Kidney (tissue), 13 donors: ENCODE measurements at regions not wholly inside any gene's neighbourhood (a gene's known extent, or its start where the extent isn't known, plus 50 kb on each side); places are given as distances from the start of the nearest gene placed in this dataset.

Source experiments
- DNase-seq, 5 donors: peaks; one replicate each; pipeline ENCODE4 v3.0.0-alpha.2; 2013 to 2020
- FAIRE-seq: peaks from 2 replicates; lab custom pipeline; 2012; peaks lifted over from hg19 to GRCh38; lab: Jason Lieb, UNC
- H3K27ac ChIP-seq, 2 donors: one replicate each; pipeline ENCODE4 v1.7.0; 2013; ENCODE audit warnings: low read depth in 2 of 2, low read length in 2 of 2, inconsistent platforms in 1 of 2
- H3K27me3 ChIP-seq: one replicate; pipeline ENCODE4 v1.7.1; 2013; ENCODE audit warnings: low read length, inconsistent platforms; ENCODE audit not compliant: control insufficient read depth, insufficient read depth
- H3K36me3 ChIP-seq, 3 donors: one replicate each; pipeline versions ENCODE4 v1.7.0 to v1.7.1; 2013; ENCODE audit warnings: low read length in 3 of 3, control low read depth in 1 of 3, inconsistent platforms in 1 of 3; ENCODE audit not compliant: insufficient read depth in 3 of 3, control insufficient read depth in 2 of 3
- H3K4me1 ChIP-seq, 3 donors: one replicate each; pipeline versions ENCODE4 v1.7.0 to v1.7.1; 2013; ENCODE audit warnings: low read length in 3 of 3, inconsistent platforms in 1 of 3, low read depth in 1 of 3; ENCODE audit not compliant: control insufficient read depth in 2 of 3, insufficient read depth in 2 of 3
- H3K4me3 ChIP-seq, 3 donors: one replicate each; pipeline versions ENCODE4 v1.7.0 to v1.8.1; 2013; ENCODE audit warnings: low read length in 3 of 3, control low read depth in 1 of 3, inconsistent platforms in 1 of 3
- H3K9ac ChIP-seq, 3 donors: one replicate each; pipeline versions ENCODE4 v1.7.0 to v1.7.1; 2013; ENCODE audit warnings: low read length in 3 of 3, control low read depth in 1 of 3, inconsistent platforms in 1 of 3
- H3K9me3 ChIP-seq, 3 donors: one replicate each; pipeline versions ENCODE4 v1.7.0 to v1.7.1; 2013; ENCODE audit warnings: low read length in 3 of 3, control low read depth in 1 of 3, inconsistent platforms in 1 of 3; ENCODE audit not compliant: control insufficient read depth in 2 of 3, insufficient read depth in 1 of 3
- intact Hi-C: fragments of 100-400 bp; cut with DNase I; formaldehyde crosslinking; loops from one replicate; pipeline ENCODE4 v1.11.1; 2022
- TF ChIP-seq, protein P1 (sequence below): IDR thresholded peaks from 3 replicates; pipeline ENCODE4 v1.5.1; 2012; ENCODE audit warnings: mild to moderate bottlenecking, moderate library complexity, borderline replicate concordance; ENCODE audit not compliant: insufficient read depth; ENCODE audit errors: extremely low read depth
- donor health status: control.
- donor health status: control.
- donor health status: control.
- donor health status: control.
- donor health status: control.
- donor health status: DM: yes; HTN: yes; CAD: no.
- donor health status: Normal renal cell carcinoma (clear cell type).

GRCh38 chr3:59152943-59153342 is 103.1 kb upstream of the CFAP20DC start:
- H3K9ac ChIP-seq, result no peak overlapping the region
- no peaks in the 10 kb centered on the region for H3K4me1 ChIP-seq
- no peaks in the 10 kb centered on the region for H3K27me3 ChIP-seq
- H3K9me3 ChIP-seq, result peaks cover 0 to 5% (median 5%) of the 10 kb centered on the region in 3 donors
- no peaks in the 10 kb centered on the region for H3K36me3 ChIP-seq
- FAIRE-seq, result no peak
- no peak overlapping the region for H3K4me3 ChIP-seq
- intact Hi-C loops, result no loop called here
- TF ChIP-seq, protein P1, sequence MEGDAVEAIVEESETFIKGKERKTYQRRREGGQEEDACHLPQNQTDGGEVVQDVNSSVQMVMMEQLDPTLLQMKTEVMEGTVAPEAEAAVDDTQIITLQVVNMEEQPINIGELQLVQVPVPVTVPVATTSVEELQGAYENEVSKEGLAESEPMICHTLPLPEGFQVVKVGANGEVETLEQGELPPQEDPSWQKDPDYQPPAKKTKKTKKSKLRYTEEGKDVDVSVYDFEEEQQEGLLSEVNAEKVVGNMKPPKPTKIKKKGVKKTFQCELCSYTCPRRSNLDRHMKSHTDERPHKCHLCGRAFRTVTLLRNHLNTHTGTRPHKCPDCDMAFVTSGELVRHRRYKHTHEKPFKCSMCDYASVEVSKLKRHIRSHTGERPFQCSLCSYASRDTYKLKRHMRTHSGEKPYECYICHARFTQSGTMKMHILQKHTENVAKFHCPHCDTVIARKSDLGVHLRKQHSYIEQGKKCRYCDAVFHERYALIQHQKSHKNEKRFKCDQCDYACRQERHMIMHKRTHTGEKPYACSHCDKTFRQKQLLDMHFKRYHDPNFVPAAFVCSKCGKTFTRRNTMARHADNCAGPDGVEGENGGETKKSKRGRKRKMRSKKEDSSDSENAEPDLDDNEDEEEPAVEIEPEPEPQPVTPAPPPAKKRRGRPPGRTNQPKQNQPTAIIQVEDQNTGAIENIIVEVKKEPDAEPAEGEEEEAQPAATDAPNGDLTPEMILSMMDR, result no peak
- DNase-seq, result no peak
- no peak overlapping the region for H3K27ac ChIP-seq

DNA sequence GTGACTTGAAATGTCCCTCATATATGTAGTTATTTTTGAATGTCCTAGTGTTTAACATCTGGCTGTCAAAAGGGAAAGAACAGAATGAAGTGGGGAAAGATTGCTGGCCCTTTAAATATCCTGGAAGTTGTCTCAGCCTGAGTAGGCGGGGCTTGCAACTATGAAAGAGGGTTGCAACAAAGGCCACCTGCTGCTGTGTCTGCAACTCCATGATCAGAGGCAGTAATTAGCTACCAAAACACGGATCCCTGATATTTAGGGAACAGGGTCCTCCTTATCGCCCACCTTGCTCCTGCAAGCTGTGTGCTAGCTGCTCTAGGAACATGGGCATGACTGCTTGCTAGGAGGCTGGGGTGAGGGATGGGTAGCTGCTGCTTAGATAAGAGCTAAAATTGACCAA is 100.2 kb upstream of the CFAP20DC start:
- Histone ChIP-seq H3K36me3 (no peaks in the 10 kb centered on the region), H3K27me3 (no peaks in the 10 kb centered on the region), H3K9ac (no peak overlapping the region), H3K27ac (no peak overlapping the region), H3K9me3 (peaks cover 0 to 11% (median 5%) of the 10 kb centered on the region in 3 donors), H3K4me1 (no peaks in the 10 kb centered on the region), H3K4me3 (no peak overlapping the region)
- no peak for FAIRE-seq
- TF ChIP-seq, protein P1, result no peak
- intact Hi-C loops, result no loop called here
- no peak for DNase-seq

DNA sequence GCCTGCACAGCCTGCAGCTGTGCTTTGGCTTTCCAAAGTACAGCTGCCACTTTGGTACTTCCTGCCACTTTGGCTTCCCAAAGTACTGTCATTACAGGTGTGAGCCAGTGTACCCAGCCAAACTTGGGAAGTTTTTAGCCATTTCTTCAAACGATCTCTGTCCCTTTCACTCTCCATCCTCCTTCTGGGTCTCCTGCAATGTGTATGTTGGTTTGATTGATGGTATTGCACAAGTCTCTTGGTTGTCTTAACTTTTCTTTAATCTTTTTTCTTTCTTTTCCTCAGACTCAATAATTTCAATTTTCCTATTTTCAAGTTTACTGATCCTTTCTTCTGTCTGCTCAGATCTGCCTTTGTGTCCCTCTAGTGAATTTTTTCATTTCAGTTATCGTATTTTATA is 99.3 kb upstream of the CFAP20DC start:
- TF ChIP-seq, protein P1, result no peak
- no peak overlapping the region for H3K27ac ChIP-seq
- no peak for DNase-seq
- no peak overlapping the region for H3K9ac ChIP-seq
- no peaks in the 10 kb centered on the region for H3K27me3 ChIP-seq
- intact Hi-C loops, result no loop called here
- no peaks in the 10 kb centered on the region for H3K36me3 ChIP-seq
- no peaks in the 10 kb centered on the region for H3K4me1 ChIP-seq
- FAIRE-seq, result no peak
- H3K9me3 ChIP-seq, result peaks cover 0 to 11% (median 5%) of the 10 kb centered on the region in 3 donors
- H3K4me3 ChIP-seq, result no peak overlapping the region

GRCh38 chr3:59143447-59143846 is 93.6 kb upstream of the CFAP20DC start:
- no peaks in the 10 kb centered on the region for H3K27me3 ChIP-seq
- no peak for FAIRE-seq
- intact Hi-C loops, result no loop called here
- H3K9ac ChIP-seq, result no peak overlapping the region
- H3K9me3 ChIP-seq, result peaks cover 0 to 6% (median 0%) of the 10 kb centered on the region in 3 donors
- TF ChIP-seq, protein P1, result no peak
- H3K4me1 ChIP-seq, result no peaks in the 10 kb centered on the region
- H3K27ac ChIP-seq, result no peak overlapping the region
- no peaks in the 10 kb centered on the region for H3K36me3 ChIP-seq
- H3K4me3 ChIP-seq, result no peak overlapping the region
- no peak for DNase-seq
